T-helper 1 cell treated with Interleukin-12 subunit alpha and Interleukin-12 subunit beta and Interleukin-4 antibody, amounts not matched to agents 30 ng/mL and 1 ng/mL, for 36 hours (primary cell): ENCODE measurements at regions not wholly inside any gene's neighbourhood (a gene's known extent, or its start where the extent isn't known, plus 50 kb on each side); places are given as distances from the start of the nearest gene placed in this dataset.

Source experiments
- intact Hi-C: fragments of 100-400 bp; cut with micrococcal nuclease; formaldehyde crosslinking; loops from one replicate; pipeline ENCODE4 v1.15.1; 2024

DNA sequence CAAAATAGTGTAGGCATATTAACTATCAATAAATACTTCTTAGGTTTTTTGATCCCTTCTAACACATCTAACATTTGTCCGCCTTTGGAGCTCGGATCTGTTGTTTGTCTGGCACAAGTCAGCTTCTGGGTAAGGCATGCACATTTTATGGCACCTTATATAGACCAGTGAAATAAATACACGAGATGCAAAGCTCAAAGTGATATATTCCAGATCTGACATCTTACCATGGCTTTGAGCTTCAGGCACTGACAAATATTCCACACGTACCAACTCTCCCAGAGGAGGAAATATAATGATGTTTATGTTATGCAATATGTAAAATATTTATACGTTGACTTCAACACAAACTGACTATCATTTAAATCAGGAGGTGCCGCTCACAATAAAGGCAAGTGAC lies 430.1 kb upstream of the SMIM21 start:
- intact Hi-C loops = no loop called here

DNA sequence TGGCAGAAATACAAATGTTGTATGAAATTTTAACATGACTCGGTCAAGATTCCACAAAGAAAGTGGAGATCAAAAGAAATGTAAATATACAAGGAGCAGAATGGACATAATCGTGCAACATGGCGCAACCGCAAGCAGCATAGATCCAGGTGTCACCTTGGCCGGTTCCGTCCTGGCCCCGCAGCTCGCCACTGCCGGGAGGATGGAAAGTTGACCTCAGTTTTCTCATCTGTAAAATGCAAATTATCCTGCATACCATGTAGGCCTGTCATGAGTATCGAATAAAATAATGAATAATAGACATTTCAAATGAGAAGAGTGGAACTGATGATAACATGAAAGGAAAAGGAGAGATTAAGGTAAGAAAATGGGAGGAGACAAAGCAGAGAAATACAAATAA lies 427.3 kb upstream of the SMIM21 start:
- intact Hi-C loops = loop anchor here (5.0 kb wide), 1 partner anchor 1203 kb away; no protein-coding TSS in a partner anchor

GRCh38 chr18:75854174-75854573 lies 426.7 kb upstream of the SMIM21 start:
- intact Hi-C loops = loop anchor here (5.0 kb wide), 1 partner anchor 1202 kb away; no protein-coding TSS in a partner anchor

DNA sequence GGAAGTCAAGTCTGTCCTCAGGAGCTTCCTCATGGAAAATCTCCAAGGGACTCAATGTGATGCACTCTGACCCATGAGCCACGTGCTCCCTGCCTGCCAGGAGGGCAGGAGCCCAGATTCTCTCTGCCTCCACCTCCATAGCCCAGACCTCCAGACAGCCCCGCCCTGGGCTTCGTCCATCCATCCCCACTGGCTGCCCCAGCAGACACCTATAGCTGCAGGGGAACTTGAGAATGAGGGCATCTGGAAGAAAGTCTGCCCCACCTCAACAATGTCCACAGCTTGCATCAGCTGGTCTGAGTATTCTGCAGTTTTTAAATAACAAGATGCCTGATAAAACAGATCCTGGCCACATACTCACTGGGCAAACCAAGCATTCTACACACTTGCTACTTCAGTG lies 418.8 kb upstream of the SMIM21 start:
- intact Hi-C loops = no loop called here

DNA sequence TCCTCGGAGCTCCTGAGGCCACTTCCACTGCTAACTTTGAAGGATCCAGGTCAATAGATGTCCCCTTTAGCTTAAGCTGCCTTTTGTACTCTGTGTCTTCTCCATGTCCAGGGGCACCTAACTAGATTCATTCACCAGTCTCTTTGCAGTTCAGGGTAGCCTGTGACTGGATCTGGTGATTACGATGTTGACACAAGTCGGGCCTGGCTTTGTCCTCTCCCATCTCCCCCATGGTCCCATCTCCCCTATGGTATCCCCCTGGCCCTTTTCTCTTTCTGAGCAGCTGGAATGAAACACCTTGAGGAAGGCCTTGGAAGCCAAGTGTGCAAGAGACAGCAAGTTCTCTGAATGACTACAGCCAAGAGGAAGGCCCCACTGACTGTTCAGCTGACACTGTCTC lies 417.9 kb upstream of the SMIM21 start:
- intact Hi-C loops = no loop called here

DNA sequence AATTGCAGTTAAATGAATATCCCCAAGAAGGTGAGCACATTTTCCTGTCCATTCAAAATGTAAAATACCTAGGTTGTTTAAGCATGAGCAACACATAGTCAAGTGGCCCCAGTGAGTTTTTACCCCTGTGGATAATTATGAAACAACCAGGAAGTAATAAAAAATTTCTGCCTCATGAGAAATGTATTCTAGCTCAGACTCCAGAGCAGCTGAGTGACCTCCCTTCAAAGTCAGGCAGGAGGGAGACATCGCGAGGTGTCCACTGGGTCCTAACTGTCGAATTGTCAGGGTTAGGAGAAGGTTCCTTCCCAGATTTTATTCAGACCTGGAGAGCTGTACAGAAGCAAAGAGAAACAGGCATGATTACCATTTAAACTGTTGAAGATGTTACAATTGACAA lies 416.6 kb upstream of the SMIM21 start:
- intact Hi-C loops = no loop called here

- intact Hi-C loops = no loop called here
These were observed 412.6 kb upstream of the SMIM21 start for GRCh38 chr18:75840131-75840530.

- intact Hi-C loops = loop anchor here (2.0 kb wide), 1 partner anchor 23 kb away; no protein-coding TSS in a partner anchor
These were observed 412.2 kb upstream of the SMIM21 start for GRCh38 chr18:75839686-75840085.

GRCh38 chr18:75839041-75839440 lies 411.5 kb upstream of the SMIM21 start:
- intact Hi-C loops = loop anchor here (2.0 kb wide), 1 partner anchor 24 kb away; no protein-coding TSS in a partner anchor

DNA sequence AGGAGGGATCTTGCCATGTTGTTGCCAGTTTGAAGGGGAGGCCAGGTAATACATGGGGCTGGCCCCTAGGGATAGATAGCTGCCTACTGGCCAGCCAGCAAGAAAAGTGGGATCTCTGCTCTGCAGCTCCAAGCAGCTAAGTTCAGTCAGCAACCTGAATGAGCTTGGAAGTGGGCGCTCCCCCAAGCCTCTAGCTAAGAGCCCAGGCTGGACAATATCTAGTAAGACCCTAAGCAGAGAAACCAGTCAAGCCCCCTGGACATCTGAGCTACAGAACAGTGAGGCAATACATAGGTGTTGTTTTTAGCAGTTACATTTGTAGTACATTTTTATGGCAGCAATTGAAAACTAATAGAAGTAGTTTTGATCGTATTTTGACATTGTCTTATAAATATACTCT lies 409.8 kb upstream of the SMIM21 start:
- intact Hi-C loops = no loop called here

GRCh38 chr18:75836516-75836915 lies 409.0 kb upstream of the SMIM21 start:
- intact Hi-C loops = no loop called here

GRCh38 chr18:75831960-75832359 lies 404.5 kb upstream of the SMIM21 start:
- intact Hi-C loops = no loop called here

GRCh38 chr18:75830828-75831227 lies 403.3 kb upstream of the SMIM21 start:
- intact Hi-C loops = no loop called here

DNA sequence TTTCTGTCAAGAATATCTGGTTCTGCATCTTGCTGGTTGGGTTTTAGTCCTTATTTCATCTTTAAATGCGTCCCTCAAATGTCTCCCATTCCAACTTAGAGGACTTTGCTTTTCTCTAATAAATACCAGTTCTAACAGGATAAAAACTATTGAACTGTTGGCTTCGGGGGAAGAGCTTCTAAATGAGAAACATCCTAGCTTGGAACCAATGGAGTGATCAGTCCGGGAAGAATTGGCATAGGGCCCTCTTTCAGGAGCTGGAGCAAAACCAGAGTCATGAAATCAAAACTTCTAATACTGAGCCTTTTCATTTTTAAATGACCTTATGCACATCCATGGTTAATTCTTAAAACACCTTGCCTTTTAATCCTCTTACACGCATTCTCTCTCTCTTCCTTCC lies 401.6 kb upstream of the SMIM21 start:
- intact Hi-C loops = no loop called here

- intact Hi-C loops = no loop called here
These were observed 400.9 kb upstream of the SMIM21 start for GRCh38 chr18:75828379-75828778.

- intact Hi-C loops = no loop called here
These were observed 400.3 kb upstream of the SMIM21 start for GRCh38 chr18:75827751-75828287.

DNA sequence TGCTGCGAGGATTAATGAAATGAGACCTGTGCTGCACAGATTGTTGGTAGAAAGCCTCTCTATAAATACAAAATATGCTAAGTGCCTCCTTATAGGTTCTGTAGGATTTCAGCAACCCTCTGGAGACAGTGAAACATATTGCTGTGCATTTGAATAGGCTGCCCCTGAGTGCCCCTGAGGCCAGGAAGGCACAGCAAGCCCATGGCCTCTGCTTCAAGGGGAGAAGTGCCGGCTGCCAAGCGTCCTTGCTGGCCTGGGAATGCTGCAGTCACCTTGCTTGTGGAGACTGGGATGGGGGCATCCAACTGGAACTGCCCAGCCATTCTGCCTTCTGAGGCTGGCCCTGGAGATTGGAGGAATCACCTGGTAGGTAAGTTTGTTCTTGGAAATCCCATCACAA lies 397.2 kb upstream of the SMIM21 start:
- intact Hi-C loops = no loop called here

- intact Hi-C loops = no loop called here
These were observed 396.0 kb upstream of the SMIM21 start for GRCh38 chr18:75823471-75823870.

GRCh38 chr18:75818383-75818782 lies 390.9 kb upstream of the SMIM21 start:
- intact Hi-C loops = no loop called here

DNA sequence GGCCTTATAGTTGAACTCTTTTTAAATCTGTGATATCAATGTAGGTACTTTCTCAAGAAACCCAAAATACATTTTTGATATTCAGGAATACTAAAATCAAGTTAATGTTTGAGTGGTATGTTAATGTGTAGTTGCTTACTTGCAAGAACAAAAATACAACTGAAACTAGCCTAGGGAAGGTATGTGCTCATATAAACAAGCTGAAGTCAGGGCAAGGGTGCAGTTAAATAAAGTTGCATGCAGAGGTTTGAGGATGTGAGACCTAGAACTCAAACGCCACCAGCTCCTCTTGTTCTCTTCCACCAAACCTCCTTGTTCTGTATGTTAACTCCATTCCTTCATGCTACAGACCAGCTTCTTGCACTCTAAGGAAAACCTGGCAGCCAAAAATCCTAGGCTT lies 388.3 kb upstream of the SMIM21 start:
- intact Hi-C loops = no loop called here

GRCh38 chr18:75812761-75813160 lies 385.3 kb upstream of the SMIM21 start:
- intact Hi-C loops = no loop called here

DNA sequence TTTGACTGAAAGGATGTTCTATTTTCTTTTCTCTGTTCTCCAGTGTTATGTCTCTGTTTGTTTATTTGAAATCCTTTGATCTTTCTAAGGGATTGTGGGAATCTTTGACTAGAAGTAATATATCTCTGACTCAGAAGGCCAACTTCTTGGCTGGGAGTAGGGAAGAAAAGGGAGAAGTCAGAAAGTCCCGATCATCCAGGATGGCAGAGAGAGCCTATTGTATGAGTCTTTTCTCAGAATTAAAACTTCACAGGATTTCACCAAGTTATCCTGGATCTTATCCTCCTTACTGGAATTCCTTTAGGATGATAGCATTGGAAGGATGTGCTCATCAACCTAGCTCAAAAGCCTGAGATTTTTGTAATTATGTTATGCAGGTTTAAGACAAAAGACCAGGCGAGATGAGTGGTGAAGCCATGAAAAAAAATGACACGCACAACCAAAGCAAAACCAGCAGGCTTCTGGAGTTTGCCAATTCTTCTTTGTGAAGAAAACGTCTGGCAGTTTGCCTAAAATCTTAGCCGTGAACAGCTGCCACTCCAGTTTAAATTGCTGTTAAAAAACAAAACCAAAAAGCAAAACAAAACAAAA lies 383.6 kb upstream of the SMIM21 start:
- intact Hi-C loops = no loop called here

- intact Hi-C loops = no loop called here
These were observed 383.0 kb upstream of the SMIM21 start for GRCh38 chr18:75810516-75810915.

- intact Hi-C loops = no loop called here
These were observed 382.4 kb upstream of the SMIM21 start for GRCh38 chr18:75809926-75810255.
